GM18868 (cell line): ENCODE measurements at regions not wholly inside any gene's neighbourhood (a gene's known extent, or its start where the extent isn't known, plus 50 kb on each side); places are given as distances from the start of the nearest gene placed in this dataset.
A peak's percentile ranks its signal among the peaks of the same experiment; 100 is the strongest.

Experiments used
- ATAC-seq: cut with Tn5 transposase; IDR thresholded peaks from one replicate; pipeline ENCODE4 v1.9.1; 2021; ENCODE audit warnings: mild to moderate bottlenecking, moderate library complexity; ENCODE audit not compliant: unreplicated experiment

DNA sequence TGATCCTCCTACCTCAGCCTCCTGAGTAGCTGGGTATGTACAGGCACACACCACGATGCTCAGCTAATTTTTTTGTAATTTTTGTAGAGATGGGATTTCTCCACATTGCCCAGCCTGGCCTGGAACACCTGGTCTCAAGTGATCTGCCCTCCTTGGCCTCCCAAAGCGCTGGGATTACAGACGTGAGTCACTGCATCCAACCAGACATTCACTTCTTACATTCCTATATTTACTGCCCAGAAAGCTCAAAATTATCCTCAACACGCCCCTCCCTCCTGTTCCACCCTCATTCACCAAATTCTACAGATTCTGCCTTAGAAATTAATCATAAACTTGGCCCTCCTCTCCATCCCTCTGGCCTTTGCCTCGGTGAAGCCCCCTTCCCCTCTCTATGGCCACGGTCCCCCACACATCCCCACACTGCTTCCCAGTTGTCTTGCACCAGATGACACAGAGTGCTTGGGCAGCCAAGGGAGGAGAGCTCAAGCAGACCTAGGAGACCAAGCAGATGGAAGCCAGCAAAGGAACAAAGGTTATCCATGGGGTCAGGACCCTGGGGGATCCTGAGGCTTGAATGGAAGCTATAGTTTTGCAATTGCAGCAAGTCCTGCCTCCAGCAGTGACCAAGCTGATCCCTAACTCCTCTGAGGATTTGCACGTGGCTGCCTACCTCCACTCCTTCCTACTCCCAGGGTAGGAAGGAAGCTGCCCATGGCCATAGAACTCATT lies 213.2 kb upstream of the FOXN3 start:
- ATAC-seq = no peak

DNA sequence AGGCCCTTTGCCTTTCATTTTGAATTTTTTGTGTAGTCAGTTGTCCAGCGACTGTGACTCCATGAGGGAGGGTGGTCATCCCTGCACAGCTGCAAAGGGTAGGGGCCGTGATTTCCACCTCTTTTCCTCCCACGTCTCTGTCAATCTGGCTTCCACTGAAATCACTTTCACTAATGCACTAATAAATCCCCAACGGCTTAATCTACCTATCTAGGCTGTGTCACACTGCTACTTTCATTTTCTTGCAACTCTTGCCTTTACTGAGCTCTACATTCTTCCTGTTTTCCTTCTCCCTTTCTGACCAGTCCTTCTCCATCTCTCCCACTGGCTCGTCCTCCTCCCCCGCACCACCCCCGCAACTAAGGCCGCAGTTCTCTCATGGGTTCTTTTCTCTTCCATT lies 212.3 kb upstream of the FOXN3 start:
- ATAC-seq = no peak

DNA sequence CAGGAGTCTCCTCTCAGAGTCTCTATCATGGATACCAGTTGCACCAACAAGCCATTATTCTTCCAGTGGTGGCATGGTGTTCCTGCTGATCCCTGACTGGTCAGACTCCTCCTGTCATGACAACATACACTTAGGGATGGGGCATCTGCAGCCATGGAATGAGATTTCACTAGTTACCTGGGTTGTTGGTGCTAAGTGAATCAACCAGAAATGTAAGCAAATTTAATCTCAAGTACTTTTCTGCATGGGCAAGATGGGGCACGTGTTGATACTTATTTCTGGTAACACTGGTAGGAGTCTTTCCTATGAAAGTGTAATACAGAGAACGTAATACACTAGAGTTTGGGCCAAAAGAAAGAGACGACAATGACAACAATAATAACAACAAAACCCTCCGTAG lies 211.5 kb upstream of the FOXN3 start:
- no peak for ATAC-seq

GRCh38 chr14:89626233-89626806 lies 209.3 kb upstream of the FOXN3 start:
- ATAC-seq = no peak

DNA sequence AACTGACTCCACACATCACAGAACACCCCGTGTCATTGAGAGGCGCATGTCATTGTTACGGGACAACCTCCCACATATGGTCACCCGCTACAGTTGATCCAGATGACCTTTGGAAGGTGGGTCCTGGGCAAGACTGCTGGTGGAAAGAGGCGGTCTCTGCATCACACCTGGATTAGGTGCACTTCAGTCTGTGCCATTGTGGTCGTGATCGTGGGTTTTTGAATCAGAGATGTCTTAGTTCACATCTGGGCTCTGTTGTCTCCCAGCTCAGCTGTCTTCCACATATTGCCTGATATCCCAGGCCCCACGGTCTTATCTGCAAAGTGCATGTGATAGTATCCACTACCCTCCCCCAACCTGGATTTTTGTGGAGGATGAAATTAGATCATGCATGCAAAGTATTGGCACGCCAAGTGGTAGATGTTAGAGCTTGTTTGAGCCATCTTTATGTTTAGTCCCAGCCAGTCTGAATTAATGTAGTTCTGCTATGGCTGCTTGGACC lies 208.7 kb upstream of the FOXN3 start:
- ATAC-seq = no peak

- no peak for ATAC-seq
Measured at GRCh38 chr14:89625244-89625713, 208.2 kb upstream of the FOXN3 start.

DNA sequence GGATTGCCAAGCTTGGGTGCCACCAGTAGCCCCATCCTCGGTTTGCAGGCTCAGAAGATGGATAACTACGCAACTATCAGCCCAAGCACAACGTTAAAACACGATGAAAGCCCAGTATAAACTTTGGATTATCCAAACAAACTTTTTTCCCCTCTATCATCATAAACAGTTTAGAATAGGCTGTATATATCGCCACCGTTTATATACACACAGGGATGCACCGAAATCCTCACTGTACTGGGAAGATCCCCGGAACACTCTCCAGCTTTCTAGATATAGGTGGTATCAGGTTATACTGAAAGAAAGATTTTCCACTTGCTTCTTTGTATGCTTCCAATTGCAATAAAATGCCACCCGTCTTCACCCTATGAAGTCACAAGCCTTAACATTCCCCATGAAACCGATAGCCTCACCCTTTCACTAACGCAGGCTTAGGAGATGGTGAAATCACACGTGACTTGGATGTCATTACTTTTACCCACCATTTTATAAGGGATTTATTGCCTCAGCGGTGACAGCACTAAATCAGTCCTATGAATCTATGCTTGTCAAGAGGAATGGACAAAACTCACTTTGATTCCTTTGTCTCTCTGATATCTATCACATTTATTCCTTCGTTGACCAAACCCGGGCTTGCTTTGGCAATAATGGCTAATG lies 207.6 kb upstream of the FOXN3 start:
- no peak for ATAC-seq

GRCh38 chr14:89621791-89622638 lies 205.0 kb upstream of the FOXN3 start:
- ATAC-seq = no peak

GRCh38 chr14:89621009-89621421 lies 204.0 kb upstream of the FOXN3 start:
- ATAC-seq = peak; percentile 24

DNA sequence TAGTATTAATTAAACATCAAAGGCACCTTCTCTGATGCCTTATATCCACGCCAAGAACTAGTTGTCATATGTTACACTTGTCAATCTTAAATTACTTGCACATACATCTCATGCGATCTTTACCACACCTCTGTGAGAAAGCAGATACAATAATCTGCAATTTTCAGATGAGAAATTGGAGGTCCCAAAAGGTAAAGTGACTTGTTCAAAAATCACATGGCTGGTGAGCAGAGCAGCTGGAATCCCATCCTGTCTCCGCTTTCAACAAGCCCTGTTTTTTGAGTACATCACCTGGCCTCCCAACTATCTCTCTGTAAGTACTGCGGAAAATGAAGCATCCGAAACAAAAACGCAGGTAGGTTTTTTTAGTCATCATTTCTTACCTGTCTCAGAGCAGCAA lies 203.4 kb upstream of the FOXN3 start:
- no peak for ATAC-seq

GRCh38 chr14:89619596-89619995 lies 202.6 kb upstream of the FOXN3 start:
- no peak for ATAC-seq

DNA sequence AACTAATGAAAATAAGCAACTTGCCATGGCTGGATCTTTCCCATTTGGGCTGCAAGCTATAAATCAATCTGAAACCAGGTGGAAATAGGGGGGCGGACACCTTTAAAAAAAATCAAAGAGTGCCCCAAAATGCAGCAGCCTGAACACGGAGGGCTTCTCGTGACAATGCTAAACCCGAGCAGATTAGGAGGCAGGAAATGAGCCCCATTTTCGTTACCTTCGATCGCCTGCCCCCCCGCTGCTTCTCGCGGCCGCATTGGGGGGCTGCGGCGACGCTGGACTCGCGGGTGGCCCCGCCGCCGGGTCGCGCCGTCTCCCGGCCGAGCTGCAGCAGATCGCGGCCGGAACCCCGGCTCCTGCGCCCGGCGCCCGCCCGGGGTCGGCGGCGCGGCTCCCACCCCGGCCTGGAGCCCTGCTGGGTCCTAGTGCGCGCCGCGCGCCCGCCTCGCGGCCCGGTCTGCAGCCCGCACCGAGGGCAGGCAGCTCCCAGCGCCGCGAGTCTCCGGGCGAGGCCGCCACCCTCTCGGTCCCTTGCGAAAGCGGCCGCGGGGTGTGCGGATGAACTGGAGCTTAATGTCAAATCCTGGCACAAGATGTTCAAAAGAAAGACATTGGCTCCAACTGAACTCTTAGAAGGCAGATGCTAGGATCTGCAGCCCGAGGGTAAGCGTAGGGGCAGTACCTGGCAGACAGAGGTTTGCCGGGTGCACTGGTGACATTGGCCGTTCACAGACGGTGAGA lies 201.9 kb upstream of the FOXN3 start:
- ATAC-seq = peak; percentile 58

GRCh38 chr14:89618330-89618708 lies 201.3 kb upstream of the FOXN3 start:
- ATAC-seq = no peak

DNA sequence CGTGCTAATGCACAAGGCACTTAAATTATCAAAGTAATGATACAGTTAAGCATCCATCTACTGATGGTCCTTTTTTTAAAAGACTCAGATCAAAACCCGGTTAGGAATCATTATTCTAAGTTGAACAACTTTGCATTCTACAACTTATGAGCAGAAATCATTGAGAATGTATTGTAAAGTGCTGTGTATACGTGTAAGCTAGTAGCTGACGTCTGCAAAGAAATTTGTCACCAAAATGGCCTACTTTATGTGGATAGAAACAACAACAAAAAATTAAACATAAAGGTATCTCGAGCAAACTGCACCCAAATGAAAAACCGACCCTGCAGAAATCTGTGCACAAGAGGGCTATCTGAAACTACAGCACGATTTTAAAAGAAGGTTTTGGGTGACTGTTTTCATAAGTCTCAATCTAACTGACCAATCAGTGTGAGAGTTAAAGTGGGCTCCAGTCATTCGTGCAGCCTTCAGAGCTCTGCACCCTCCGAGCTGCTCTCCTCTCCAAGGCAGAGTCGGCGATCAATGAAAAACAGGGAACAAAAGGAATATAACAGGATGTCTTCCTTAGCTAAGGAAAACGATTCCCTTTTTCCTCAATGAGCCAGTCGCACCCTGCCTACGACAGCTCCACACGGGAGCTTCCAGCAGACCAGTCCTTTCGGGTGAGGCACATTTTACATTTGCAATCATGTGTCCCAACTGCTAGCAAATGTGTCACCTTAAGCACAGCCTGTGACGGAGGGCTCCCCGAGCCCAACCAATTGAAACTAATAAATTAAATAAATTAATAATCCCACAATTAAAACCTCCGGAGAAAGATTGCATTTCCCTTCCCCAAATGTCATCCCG lies 200.7 kb upstream of the FOXN3 start:
- peak; percentile 29 for ATAC-seq

DNA sequence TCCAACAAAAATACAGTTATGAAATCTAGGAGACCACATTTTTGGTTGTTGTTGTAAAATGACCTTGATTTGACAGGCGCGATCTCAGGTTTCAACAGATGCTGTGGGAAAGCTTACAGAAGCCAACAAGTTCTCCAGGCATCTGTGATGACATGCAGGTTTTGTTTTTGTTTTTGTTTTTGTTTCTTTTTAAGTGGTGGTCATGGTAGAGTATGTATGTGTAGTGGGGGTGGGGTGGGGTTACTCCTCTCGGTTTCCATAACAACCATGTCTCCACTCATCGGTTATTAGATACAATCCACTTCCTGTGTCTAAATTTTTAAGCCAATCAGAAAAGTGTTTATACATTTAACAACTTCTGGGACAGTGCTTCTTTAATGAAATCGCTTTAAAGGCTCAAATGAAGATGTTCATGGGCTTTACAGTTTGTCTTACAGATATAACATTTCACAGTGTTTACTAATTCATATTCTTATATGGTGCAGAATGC lies 199.9 kb upstream of the FOXN3 start:
- peak; percentile 31 for ATAC-seq

DNA sequence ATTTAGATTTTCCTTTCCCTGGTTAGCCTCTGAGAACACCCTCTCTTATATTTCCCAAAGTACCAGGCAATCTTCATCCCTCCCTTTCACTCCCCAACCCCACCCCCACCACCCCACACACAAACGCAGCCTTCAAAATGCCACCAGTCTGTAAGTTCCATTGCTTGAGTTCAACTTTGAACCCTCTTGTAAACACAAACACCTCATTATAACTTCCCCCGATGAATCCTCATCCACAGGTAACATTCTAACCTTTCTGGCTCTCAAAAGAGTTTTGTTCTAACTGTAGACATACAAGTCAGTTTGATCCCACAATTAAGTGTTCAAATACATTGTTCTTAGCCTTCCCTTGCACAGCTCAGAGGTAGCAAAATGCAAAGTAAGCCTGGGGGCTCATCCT lies 199.4 kb upstream of the FOXN3 start:
- ATAC-seq = no peak

DNA sequence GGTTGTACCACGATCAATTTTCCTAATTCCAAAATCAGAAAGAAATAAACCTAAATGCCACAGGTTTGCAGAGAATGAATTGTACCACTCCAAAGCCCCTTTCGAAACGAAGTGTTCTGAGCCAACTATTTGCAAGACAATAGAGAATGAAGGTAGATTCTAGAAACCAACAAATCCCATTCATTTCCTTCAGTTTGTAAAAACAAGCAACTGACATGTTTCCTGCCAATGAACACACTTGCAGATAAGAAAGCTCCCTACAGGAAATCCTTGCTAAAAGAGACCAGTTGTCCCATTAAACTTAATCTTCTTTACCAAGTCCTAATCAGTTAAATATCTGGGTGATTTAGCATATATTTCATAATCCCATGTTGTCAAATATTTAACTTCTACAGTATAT lies 198.4 kb upstream of the FOXN3 start:
- ATAC-seq = no peak

- ATAC-seq = no peak
Measured at GRCh38 chr14:89614009-89614691, 197.1 kb upstream of the FOXN3 start.
